Activated naive CD4-positive, alpha-beta T cell treated with anti-CD3 and anti-CD28 coated beads, Interleukin-2, amount 50 U/mL, for 16 hours (primary cell): ENCODE measurements at regions not wholly inside any gene's neighbourhood (a gene's known extent, or its start where the extent isn't known, plus 50 kb on each side); places are given as distances from the start of the nearest gene placed in this dataset.

Source experiments
- DNase-seq: peaks from one replicate; pipeline ENCODE4 v3.0.0-alpha.2; 2020

GRCh38 chr4:179941911-179942310 is 2301.3 kb upstream of the TENM3 start:
- no peak for DNase-seq

GRCh38 chr4:179976777-179977176 is 2266.4 kb upstream of the TENM3 start:
- DNase-seq = no peak

GRCh38 chr4:179977378-179977777 is 2265.8 kb upstream of the TENM3 start:
- DNase-seq = no peak

- DNase-seq = no peak
These were observed 2262.0 kb upstream of the TENM3 start for GRCh38 chr4:179981161-179981560.

GRCh38 chr4:179989975-179990374 is 2253.2 kb upstream of the TENM3 start:
- DNase-seq = no peak

- no peak for DNase-seq
These were observed 2233.9 kb upstream of the TENM3 start for GRCh38 chr4:180009316-180009715.

GRCh38 chr4:180028682-180029081 is 2214.5 kb upstream of the TENM3 start:
- no peak for DNase-seq

GRCh38 chr4:180031330-180031729 is 2211.9 kb upstream of the TENM3 start:
- DNase-seq = no peak

GRCh38 chr4:180041576-180041975 is 2201.6 kb upstream of the TENM3 start:
- no peak for DNase-seq

GRCh38 chr4:180052629-180053028 is 2190.6 kb upstream of the TENM3 start:
- DNase-seq = no peak

- DNase-seq = no peak
These were observed 2188.9 kb upstream of the TENM3 start for GRCh38 chr4:180054291-180054690.

GRCh38 chr4:180057299-180057721 is 2185.9 kb upstream of the TENM3 start:
- no peak for DNase-seq

GRCh38 chr4:180057891-180058671 is 2185.1 kb upstream of the TENM3 start:
- no peak for DNase-seq

GRCh38 chr4:180058691-180059215 is 2184.4 kb upstream of the TENM3 start:
- DNase-seq = no peak

- no peak for DNase-seq
These were observed 2183.9 kb upstream of the TENM3 start for GRCh38 chr4:180059216-180059881.

- no peak for DNase-seq
These were observed 2182.9 kb upstream of the TENM3 start for GRCh38 chr4:180060159-180060889.

GRCh38 chr4:180081072-180081471 is 2162.1 kb upstream of the TENM3 start:
- DNase-seq = no peak

GRCh38 chr4:180084561-180084960 is 2158.6 kb upstream of the TENM3 start:
- no peak for DNase-seq

- DNase-seq = no peak
These were observed 2156.6 kb upstream of the TENM3 start for GRCh38 chr4:180086480-180087190.

- DNase-seq = no peak
These were observed 2144.6 kb upstream of the TENM3 start for GRCh38 chr4:180098586-180098985.

GRCh38 chr4:180099957-180100356 is 2143.2 kb upstream of the TENM3 start:
- no peak for DNase-seq

- DNase-seq = no peak
These were observed 2142.5 kb upstream of the TENM3 start for GRCh38 chr4:180100433-180101344.
